IPS DF 19.7 (cell line): ENCODE measurements at regions not wholly inside any gene's neighbourhood (a gene's known extent, or its start where the extent isn't known, plus 50 kb on each side); places are given as distances from the start of the nearest gene placed in this dataset.
"Not testable (repeated sequence)": the region's sequence is repeated elsewhere in the genome, so short reads cannot be mapped to it uniquely, and the experiment has no call there.

Experiments used
- DNase-seq: peaks from one replicate; pipeline ENCODE4 v3.0.0-alpha.2; 2013; ENCODE audit warnings: low read depth, low spot score

GRCh38 chr6:76982476-76983199 lies 480.7 kb downstream of the HTR1B start:
- DNase-seq: no peak

DNA sequence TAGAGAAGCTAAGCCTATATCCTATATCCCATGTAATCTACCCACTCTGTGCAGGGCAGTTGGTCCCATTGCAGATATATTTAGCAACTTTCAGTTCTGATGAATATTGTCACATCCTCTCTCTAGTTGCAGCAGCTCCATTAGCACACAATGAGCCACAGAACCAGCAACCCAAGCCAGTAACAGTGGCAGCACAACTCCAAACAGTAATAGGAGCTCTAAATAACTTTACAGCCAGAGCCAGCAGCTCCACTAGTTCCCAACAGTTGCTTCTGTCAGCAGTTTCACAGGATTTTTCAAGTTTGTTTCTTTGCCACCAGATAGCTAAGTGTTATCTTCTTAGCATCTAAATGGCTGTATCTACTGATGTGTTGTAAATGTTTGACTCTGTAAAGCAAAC lies 490.8 kb downstream of the HTR1B start:
- DNase-seq: no peak

GRCh38 chr6:76959177-76959576 lies 504.1 kb downstream of the HTR1B start:
- DNase-seq: not testable (repeated sequence)

GRCh38 chr6:76942203-76942966 lies 520.9 kb downstream of the HTR1B start:
- DNase-seq: no peak

- DNase-seq: no peak
These were observed 523.1 kb downstream of the HTR1B start for GRCh38 chr6:76940191-76940590.

GRCh38 chr6:76914737-76915136 lies 548.6 kb downstream of the HTR1B start:
- DNase-seq: no peak

- DNase-seq: not testable (repeated sequence)
These were observed 557.8 kb downstream of the HTR1B start for GRCh38 chr6:76905541-76905940.

DNA sequence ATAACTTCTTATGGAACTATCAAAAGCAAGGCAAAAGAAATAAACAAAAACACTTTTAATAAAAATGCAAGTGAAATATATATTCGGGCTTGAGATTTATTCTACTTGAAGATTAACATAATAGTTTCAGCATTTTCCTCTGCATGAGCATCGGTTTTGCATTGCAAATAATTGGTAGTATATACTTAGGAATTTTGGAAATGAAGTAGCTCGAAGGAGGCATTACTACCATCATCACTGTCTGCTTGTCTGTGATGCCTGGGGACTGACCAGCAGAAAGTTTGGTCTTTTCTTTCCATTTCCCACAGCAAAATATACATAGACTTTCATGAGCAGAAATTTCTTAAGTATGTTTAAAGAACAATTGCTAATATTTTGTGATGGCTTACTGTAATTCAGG lies 570.7 kb downstream of the HTR1B start:
- DNase-seq: no peak

DNA sequence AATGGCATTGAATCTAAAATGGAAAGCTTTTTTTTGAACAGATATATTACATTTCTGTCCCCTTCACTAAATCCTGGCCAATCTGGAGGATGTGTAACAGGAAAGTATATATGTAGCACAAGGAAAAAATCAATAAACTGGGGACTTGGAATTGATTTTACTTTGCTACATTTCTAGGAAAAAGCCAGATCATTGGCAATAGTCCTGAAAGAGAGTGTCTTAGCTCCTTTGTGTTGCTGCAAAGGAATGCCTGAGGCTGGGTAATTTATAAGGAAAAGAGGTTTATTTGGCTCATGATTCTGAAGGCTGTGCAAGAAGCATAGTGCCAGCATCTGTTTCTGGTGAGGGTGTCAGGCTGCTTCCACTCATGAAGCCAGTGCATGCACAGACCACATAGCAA lies 574.9 kb downstream of the HTR1B start:
- no peak for DNase-seq

GRCh38 chr6:76886900-76887299 lies 576.4 kb downstream of the HTR1B start:
- no peak for DNase-seq

GRCh38 chr6:76885861-76886301 lies 577.4 kb downstream of the HTR1B start:
- no peak for DNase-seq

DNA sequence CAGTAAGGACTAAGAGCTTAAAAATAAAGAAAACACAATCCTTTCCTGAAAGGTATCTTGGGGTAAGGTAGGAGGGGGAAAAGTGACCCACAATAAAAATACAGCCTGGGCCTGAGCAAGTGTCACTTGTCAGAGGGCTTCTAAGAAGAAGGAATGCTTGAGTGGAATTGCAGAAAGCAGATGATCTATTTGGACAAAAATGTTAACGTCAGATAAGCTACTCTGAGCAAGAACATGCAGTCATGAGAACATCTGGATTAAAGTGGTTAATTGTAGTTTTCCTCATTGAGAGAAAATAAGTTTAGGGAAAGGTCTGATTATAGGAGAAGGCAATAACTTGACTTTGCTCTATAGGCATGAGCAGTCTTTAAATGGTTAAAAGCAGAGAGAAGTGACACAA lies 581.9 kb downstream of the HTR1B start:
- no peak for DNase-seq

DNA sequence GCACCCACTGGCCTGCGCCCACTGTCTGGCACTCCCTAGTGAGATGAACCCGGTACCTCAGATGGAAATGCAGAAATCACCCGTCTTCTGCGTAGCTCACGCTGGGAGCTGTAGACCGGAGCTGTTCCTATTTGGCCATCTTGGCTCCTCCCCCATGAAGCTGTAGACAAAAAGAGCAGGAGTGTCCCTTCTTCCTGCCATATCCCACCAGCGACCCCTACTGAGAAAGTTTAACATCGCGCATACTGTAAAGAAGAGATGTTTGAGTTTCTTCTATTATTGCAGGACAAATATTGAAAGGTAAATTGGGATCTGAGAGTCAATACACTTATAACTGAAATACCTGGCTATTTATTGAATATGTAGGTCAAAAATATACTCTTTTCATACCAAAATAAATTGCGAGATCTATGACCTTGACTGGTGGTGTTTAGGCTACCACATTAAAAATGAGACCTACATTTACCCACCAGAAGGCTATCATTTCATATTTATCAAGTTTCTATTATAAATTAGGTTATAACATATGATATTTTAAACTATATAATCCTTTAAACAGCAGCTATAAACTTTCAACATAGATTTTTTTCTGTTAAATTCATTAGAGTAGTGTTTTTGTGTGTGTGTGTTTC lies 586.3 kb downstream of the HTR1B start:
- peak; percentile 80 for DNase-seq

GRCh38 chr6:76876430-76876829 lies 586.9 kb downstream of the HTR1B start:
- not testable (repeated sequence) for DNase-seq

DNA sequence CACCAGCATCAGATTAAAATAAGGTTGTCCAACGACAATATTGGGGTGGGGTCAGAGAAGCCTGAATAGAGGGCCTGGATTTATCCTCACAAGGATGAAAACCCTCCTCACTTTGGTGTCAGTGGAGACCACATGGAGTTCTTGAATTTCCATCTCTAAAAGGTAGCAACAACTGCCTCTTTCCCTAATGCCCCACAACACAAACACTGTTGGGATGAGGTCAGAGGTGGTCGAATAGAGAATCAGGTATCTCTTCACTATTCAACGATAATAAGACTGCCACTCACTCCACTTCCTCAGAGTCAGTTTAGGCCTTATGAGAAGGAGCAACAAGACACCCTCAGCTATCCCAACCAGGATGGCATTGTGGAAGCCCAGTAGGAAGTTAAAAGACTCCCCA lies 596.1 kb downstream of the HTR1B start:
- no peak for DNase-seq

- DNase-seq: no peak
These were observed 597.0 kb downstream of the HTR1B start for GRCh38 chr6:76866091-76866915.

- no peak for DNase-seq
These were observed 600.4 kb downstream of the HTR1B start for GRCh38 chr6:76862936-76863335.

- peak; percentile 23 for DNase-seq
These were observed 601.9 kb downstream of the HTR1B start for GRCh38 chr6:76861403-76861802.

GRCh38 chr6:76856065-76856464 lies 607.2 kb downstream of the HTR1B start:
- no peak for DNase-seq

- DNase-seq: no peak
These were observed 610.5 kb downstream of the HTR1B start for GRCh38 chr6:76852776-76853175.

DNA sequence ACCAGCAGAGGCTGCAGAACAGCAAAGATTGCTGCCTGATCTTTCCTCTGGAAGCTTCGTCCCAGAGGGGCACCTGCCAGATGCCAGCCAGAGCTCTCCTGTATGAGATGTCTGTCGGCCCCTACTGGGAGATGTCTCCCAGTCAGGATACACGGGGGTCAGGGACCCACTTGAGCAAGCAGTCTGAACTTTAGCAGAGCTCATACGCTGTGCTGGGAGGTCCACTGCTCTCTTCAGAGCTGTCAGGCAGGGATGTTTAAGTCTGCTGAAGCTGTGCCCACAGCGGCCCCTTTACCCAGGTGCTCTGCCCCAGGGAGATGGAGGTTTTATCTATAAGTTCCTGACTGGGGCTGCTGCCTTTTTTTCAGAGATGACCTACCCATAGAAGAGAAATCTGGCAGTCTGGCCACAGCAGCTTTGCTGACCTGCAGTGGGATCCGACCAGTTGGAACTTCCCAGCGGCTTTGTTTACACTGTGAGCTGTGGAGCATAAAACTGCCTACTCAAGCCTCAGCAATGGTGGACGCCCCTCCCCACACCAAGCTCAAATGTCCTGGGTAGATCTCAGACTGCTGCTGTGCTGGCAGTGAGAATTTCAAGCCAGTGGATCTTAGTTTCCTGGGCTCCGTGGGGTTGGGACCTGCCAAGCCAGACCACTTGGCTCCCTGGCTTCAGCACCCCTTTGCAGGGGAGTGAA lies 613.9 kb downstream of the HTR1B start:
- not testable (repeated sequence) for DNase-seq
